ENCODE measurements at regions not wholly inside any gene's neighbourhood (a gene's known extent, or its start where the extent isn't known, plus 50 kb on each side); places are given as distances from the start of the nearest gene placed in this dataset.

GRCh38 chr2:208985644-208986043 lies 438.2 kb upstream of the MAP2 start:
- H3K9me3 ChIP-seq: no peaks in the 10 kb centered on the region
- no peak overlapping the region for H3K9ac ChIP-seq
- TF ChIP-seq TAF1 (IDR thresholded peaks at IDR 0.05; ENCODE audit: borderline replicate concordance, low read depth, low read length) (no peak), RXRA (IDR thresholded peaks at IDR 0.05; ENCODE audit: borderline replicate concordance, low read depth) (no peak), JUND (IDR thresholded peaks at IDR 0.05) (no peak), REST (IDR thresholded peaks at IDR 0.05; ENCODE audit: low read depth, low read length) (no peak), SMC3 (IDR thresholded peaks at IDR 0.05; ENCODE audit: low read depth, low read length) (no peak), GATA2 (CRISPR knock-in tag; IDR thresholded peaks at IDR 0.05) (no peak), CHD2 (IDR thresholded peaks at IDR 0.05; ENCODE audit: low read length, partially characterized antibody) (no peak), GABPA (IDR thresholded peaks at IDR 0.05; ENCODE audit: low read depth) (no peak), MEF2A (IDR thresholded peaks at IDR 0.05; ENCODE audit: borderline replicate concordance, low read depth) (no peak)
- TF ChIP-seq, protein P1, sequence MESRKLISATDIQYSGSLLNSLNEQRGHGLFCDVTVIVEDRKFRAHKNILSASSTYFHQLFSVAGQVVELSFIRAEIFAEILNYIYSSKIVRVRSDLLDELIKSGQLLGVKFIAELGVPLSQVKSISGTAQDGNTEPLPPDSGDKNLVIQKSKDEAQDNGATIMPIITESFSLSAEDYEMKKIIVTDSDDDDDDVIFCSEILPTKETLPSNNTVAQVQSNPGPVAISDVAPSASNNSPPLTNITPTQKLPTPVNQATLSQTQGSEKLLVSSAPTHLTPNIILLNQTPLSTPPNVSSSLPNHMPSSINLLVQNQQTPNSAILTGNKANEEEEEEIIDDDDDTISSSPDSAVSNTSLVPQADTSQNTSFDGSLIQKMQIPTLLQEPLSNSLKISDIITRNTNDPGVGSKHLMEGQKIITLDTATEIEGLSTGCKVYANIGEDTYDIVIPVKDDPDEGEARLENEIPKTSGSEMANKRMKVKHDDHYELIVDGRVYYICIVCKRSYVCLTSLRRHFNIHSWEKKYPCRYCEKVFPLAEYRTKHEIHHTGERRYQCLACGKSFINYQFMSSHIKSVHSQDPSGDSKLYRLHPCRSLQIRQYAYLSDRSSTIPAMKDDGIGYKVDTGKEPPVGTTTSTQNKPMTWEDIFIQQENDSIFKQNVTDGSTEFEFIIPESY (IDR thresholded peaks at IDR 0.05; ENCODE audit: borderline replicate concordance, low read depth): no peak
- H3K36me3 ChIP-seq (replicated peaks in 1 of 2; ENCODE audit: control insufficient read depth in 1 of 2, insufficient read depth in 2 of 2, low read length in 1 of 2): no peaks in the 10 kb centered on the region
- peaks cover 3% of the 10 kb centered on the region; the same call in 1 of the 2 replicates for H3K9me2 ChIP-seq
- DNase-seq: no peak
- no peak overlapping the region for H3K27ac ChIP-seq (ENCODE audit: low read depth in 2 of 2, low read length in 1 of 2)
- no peaks in the 10 kb centered on the region for H4K20me1 ChIP-seq (ENCODE audit: insufficient read depth)
- H3K79me2 ChIP-seq (ENCODE audit: insufficient read depth): no peaks in the 10 kb centered on the region
- no peak overlapping the region for H2AFZ ChIP-seq (ENCODE audit: low read depth)
- no peak overlapping the region for H3K4me3 ChIP-seq (ENCODE audit: low read depth in 2 of 2, low read length in 1 of 2)
- no peaks in the 10 kb centered on the region for H3K27me3 ChIP-seq (ENCODE audit: insufficient read depth)
- 9% methylated on average over 5 of the region's 5 CpGs for WGBS (ENCODE audit: low lambda C conversion rate)
- H3F3A ChIP-seq (replicated peaks; ENCODE audit: insufficient read depth): no peaks in the 10 kb centered on the region
- no peak overlapping the region for H3K4me2 ChIP-seq
- POLR2A ChIA-PET: no interaction called here
- H3K4me1 ChIP-seq (ENCODE audit: control insufficient read depth in 1 of 2, insufficient read depth in 2 of 2, low read depth in 1 of 2, low read length in 1 of 2): no peaks in the 10 kb centered on the region
- CTCF ChIA-PET: no interaction called here

- no peak overlapping the region for H3K4me3 ChIP-seq (ENCODE audit: low read depth in 2 of 2, low read length in 1 of 2)
- no peaks in the 10 kb centered on the region for H3F3A ChIP-seq (replicated peaks; ENCODE audit: insufficient read depth)
- no peak overlapping the region for H3K4me2 ChIP-seq
- CTCF ChIA-PET: no interaction called here
- no peak overlapping the region for H3K9ac ChIP-seq
- no peaks in the 10 kb centered on the region for H4K20me1 ChIP-seq (ENCODE audit: insufficient read depth)
- H3K4me1 ChIP-seq (ENCODE audit: control insufficient read depth in 1 of 2, insufficient read depth in 2 of 2, low read depth in 1 of 2, low read length in 1 of 2): no peaks in the 10 kb centered on the region
- H3K9me2 ChIP-seq: no peaks in the 10 kb centered on the region
- no peaks in the 10 kb centered on the region for H3K27me3 ChIP-seq (ENCODE audit: insufficient read depth)
- WGBS (ENCODE audit: low lambda C conversion rate): 60% methylated on average over 3 of the region's 3 CpGs
- no peak overlapping the region for H3K27ac ChIP-seq (ENCODE audit: low read depth in 2 of 2, low read length in 1 of 2)
- DNase-seq: no peak
- POLR2A ChIA-PET: no interaction called here
- H3K79me2 ChIP-seq (ENCODE audit: insufficient read depth): no peaks in the 10 kb centered on the region
- no peak overlapping the region for H2AFZ ChIP-seq (ENCODE audit: low read depth)
- no peaks in the 10 kb centered on the region; the same call in 1 of the 2 replicates for H3K9me3 ChIP-seq
- H3K36me3 ChIP-seq (replicated peaks in 1 of 2; ENCODE audit: control insufficient read depth in 1 of 2, insufficient read depth in 2 of 2, low read length in 1 of 2): no peaks in the 10 kb centered on the region
- TF ChIP-seq MEF2A (IDR thresholded peaks at IDR 0.05; ENCODE audit: borderline replicate concordance, low read depth) (no peak), TCF12 (IDR thresholded peaks at IDR 0.05) (no peak), CHD2 (IDR thresholded peaks at IDR 0.05; ENCODE audit: low read length, partially characterized antibody) (no peak), ELF1 (IDR thresholded peaks at IDR 0.05) (no peak), GATA2 (CRISPR knock-in tag; IDR thresholded peaks at IDR 0.05) (no peak), SIN3A (IDR thresholded peaks at IDR 0.05; ENCODE audit: borderline replicate concordance, low read depth, low read length) (no peak), GABPA (IDR thresholded peaks at IDR 0.05; ENCODE audit: low read depth) (no peak), REST (IDR thresholded peaks at IDR 0.05; ENCODE audit: low read depth, low read length) (no peak), EP300 (IDR thresholded peaks at IDR 0.05; ENCODE audit: borderline replicate concordance in 1 of 2, low read depth in 1 of 2, low read length in 1 of 2) (no peak), RCOR1 (IDR thresholded peaks at IDR 0.05; ENCODE audit: low read length) (no peak), MXI1 (IDR thresholded peaks at IDR 0.05; ENCODE audit: low read depth, low read length) (no peak)
- TF ChIP-seq, protein P1 (IDR thresholded peaks at IDR 0.05; ENCODE audit: borderline replicate concordance, low read depth): no peak
Measured at GRCh38 chr2:208990716-208991115, 433.1 kb upstream of the MAP2 start.

All from SK-N-SH (cell line).